ENCODE measurements at regions not wholly inside any gene's neighbourhood (a gene's known extent, or its start where the extent isn't known, plus 50 kb on each side); places are given as distances from the start of the nearest gene placed in this dataset.

DNA sequence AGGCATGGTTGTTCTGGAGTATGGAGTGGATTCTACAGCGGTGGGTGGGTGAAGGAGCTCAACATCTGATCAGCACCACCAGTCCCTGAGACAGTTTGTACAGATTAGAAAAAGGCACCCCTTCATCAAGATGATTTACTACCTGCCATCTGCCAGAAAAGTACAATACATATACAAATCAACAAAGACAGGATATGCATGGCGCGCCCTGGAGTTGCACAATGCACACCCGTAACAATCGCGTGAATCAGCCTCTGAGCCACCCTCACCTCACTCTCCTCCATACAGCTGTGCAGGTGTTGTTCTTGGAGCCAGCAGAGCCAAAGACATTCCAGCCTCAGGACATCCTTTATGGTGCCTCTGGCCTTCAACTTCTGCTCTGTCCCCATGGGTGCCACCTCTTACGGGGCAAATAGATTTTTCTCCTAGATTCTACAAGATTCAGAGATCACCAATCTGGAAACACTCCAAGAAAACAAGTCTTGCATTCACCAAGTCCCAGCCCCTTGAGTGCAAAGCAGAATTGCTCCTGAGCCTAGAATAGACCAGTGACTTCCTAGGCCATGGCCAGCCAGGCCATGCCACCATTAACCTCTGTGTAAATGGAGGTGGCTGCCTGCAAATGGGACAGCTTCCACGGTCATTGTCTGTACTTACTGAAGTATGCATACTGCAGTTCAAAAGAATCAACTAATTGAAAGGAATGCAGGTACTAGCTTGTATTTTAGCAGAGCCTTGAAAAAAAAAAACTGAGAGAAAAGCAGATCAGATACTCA lies 490.9 kb downstream of the SOX6 start:
- H3K4me3 ChIP-seq (ENCODE audit: low read depth, low read length), result no peak overlapping the region
- WGBS (ENCODE audit: insufficient coverage), result 94% methylated on average over 7 of the region's 8 CpGs
- H3K27me3 ChIP-seq (ENCODE audit: control insufficient read depth, insufficient read depth, low read length), result no peaks in the 10 kb centered on the region
- no peak for DNase-seq (ENCODE audit: low read depth in 4 of 6, low spot score in 6 of 6)
- H3K4me1 ChIP-seq (ENCODE audit: control insufficient read depth, insufficient read depth, low read length), result no peaks in the 10 kb centered on the region
- no peak overlapping the region for H3K27ac ChIP-seq (ENCODE audit: low read depth, low read length)
- H3K36me3 ChIP-seq (ENCODE audit: control insufficient read depth, insufficient read depth, low read length), result no peaks in the 10 kb centered on the region
- no peaks in the 10 kb centered on the region for H3K9me3 ChIP-seq (ENCODE audit: control insufficient read depth, insufficient read depth, low read length)

DNA sequence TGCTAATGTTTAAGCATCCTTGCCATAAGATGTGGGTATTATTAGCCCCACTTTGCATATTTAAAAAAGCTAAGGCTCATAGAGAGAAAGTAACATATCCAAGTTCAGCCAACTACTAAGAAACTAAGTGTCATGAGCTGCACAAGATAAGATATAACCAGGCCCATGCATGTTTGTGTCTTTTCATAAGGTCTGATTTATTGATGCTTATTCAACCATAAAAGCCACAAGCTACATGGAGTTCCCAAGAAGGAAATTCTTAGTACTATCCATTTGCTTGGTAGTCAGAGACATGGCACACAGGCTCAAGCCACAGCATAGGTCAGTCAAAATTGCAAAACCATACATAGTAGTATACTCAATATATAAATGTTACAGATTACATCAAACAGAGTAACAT lies 488.5 kb downstream of the SOX6 start:
- Histone ChIP-seq H3K36me3 (ENCODE audit: control insufficient read depth, insufficient read depth, low read length) (no peaks in the 10 kb centered on the region), H3K27ac (ENCODE audit: low read depth, low read length) (no peak overlapping the region), H3K4me1 (ENCODE audit: control insufficient read depth, insufficient read depth, low read length) (peaks cover 11% of the 10 kb centered on the region), H3K4me3 (ENCODE audit: low read depth, low read length) (no peak overlapping the region), H3K27me3 (ENCODE audit: control insufficient read depth, insufficient read depth, low read length) (no peaks in the 10 kb centered on the region), H3K9me3 (ENCODE audit: control insufficient read depth, insufficient read depth, low read length) (no peaks in the 10 kb centered on the region)
- DNase-seq (ENCODE audit: low read depth in 4 of 6, low spot score in 6 of 6), result no peak

DNA sequence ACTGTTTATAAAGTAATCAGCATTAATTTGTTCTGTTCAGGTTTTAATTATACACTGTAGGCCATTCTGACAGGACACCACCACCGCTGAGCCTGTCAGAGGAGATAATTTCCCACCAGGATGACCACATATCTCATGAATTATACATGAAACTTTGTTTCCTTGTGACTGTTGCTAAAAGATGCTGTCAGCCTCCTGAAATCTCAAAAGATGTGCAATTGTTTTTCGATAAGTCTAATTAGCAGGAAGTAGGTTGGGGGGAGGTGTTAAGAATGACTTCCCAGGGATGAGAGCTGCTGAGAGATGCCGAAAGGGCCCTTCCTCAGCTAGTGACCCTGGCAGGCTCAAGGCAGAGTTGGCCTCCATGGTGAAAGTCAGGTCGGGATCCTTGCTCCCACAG lies 485.4 kb downstream of the SOX6 start:
- Histone ChIP-seq H3K9me3 (ENCODE audit: control insufficient read depth, insufficient read depth, low read length) (no peaks in the 10 kb centered on the region), H3K4me1 (ENCODE audit: control insufficient read depth, insufficient read depth, low read length) (peaks cover 11% of the 10 kb centered on the region), H3K27ac (ENCODE audit: low read depth, low read length) (no peak overlapping the region), H3K36me3 (ENCODE audit: control insufficient read depth, insufficient read depth, low read length) (no peaks in the 10 kb centered on the region), H3K4me3 (ENCODE audit: low read depth, low read length) (no peak overlapping the region), H3K27me3 (ENCODE audit: control insufficient read depth, insufficient read depth, low read length) (no peaks in the 10 kb centered on the region)
- 17% methylated on average over 3 of the region's 4 CpGs for WGBS (ENCODE audit: insufficient coverage)
- peak in 1 of 6 donors; percentile 61 for DNase-seq (ENCODE audit: low read depth in 4 of 6, low spot score in 6 of 6)

DNA sequence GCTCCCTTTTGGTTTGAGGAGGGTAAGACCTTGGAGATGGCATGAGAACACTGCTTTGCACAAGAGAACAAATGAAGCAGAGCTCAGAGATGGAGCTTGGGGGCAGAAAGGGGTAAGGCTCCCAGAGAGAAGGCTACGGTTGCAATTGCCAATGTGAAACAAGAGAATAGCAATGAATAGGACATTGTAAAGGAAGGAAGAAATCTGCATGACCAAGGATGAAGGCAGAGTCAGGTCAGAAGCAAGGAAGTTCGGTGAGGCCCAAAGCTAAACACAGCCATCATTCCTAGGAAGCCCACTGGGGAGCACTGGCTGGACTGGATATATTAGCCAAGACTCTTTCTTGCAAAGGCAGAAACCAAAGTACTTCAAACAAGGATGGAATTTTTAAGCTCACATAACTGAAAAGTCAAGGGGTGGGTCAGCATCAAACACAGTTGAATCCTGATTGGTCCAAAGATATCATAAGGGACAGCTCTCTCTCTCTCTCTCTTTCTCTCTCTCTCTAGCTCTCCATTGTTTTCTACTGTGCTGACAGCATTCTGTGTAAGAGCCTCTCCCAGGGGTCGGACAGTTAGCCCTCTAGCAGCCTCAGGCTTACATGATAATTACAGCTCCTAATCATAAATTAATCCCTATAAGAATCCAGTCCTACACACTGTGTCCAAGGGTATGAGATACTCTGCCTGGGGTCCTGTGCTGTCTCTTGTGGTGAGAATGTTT lies 484.3 kb downstream of the SOX6 start:
- DNase-seq (ENCODE audit: low read depth in 4 of 6, low spot score in 6 of 6), result no peak
- no peak overlapping the region for H3K27ac ChIP-seq (ENCODE audit: low read depth, low read length)
- H3K4me1 ChIP-seq (ENCODE audit: control insufficient read depth, insufficient read depth, low read length), result peaks cover 11% of the 10 kb centered on the region
- H3K27me3 ChIP-seq (ENCODE audit: control insufficient read depth, insufficient read depth, low read length), result no peaks in the 10 kb centered on the region
- no peaks in the 10 kb centered on the region for H3K9me3 ChIP-seq (ENCODE audit: control insufficient read depth, insufficient read depth, low read length)
- 46% methylated on average over 2 of the region's 3 CpGs for WGBS (ENCODE audit: insufficient coverage)
- H3K36me3 ChIP-seq (ENCODE audit: control insufficient read depth, insufficient read depth, low read length), result no peaks in the 10 kb centered on the region
- no peak overlapping the region for H3K4me3 ChIP-seq (ENCODE audit: low read depth, low read length)

DNA sequence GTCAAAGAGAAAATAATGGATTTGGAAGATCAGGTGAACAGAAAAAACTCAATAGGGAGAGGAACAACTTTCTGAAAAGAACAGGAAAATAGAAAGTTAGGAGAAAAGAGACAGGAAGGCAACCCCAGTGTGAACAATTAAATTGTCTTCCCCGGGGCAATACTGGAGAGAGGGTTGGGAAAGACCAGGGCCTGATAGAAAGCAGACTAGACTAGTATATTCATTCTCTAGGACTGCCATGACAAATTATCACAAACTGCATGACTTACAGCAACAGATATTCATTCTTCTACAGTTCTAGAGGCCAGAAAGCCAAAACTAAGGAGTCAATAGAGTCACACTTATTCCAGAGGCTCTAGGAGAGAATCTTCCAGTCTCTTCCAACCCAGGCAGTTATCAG lies 482.8 kb downstream of the SOX6 start:
- WGBS (ENCODE audit: insufficient coverage), result no CpG with 5 or more reads among the region's 1 CpG
- Histone ChIP-seq H3K4me3 (ENCODE audit: low read depth, low read length) (no peak overlapping the region), H3K4me1 (ENCODE audit: control insufficient read depth, insufficient read depth, low read length) (peaks cover 11% of the 10 kb centered on the region), H3K36me3 (ENCODE audit: control insufficient read depth, insufficient read depth, low read length) (no peaks in the 10 kb centered on the region), H3K9me3 (ENCODE audit: control insufficient read depth, insufficient read depth, low read length) (peaks cover 3% of the 10 kb centered on the region), H3K27ac (ENCODE audit: low read depth, low read length) (no peak overlapping the region), H3K27me3 (ENCODE audit: control insufficient read depth, insufficient read depth, low read length) (no peaks in the 10 kb centered on the region)
- no peak for DNase-seq (ENCODE audit: low read depth in 4 of 6, low spot score in 6 of 6)

DNA sequence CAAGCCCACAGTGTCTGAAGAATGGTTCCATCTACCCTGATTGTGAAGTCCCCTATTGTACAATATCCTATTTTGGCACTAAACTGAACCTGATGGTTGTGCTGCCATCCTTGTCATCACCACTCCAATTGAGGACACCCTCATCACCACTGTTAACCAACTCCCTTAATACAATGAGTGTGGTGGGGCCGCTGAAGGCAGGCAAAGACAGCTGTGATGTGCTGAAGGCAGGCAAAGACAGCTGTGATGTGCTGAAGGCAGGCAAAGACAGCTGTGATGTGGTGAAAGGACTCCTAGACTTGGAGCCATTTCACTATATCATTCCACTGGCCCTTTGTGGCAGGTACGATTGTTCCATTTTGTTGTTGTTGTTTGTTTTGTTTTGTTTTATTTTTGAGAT lies 481.6 kb downstream of the SOX6 start:
- no peak for DNase-seq (ENCODE audit: low read depth in 4 of 6, low spot score in 6 of 6)
- WGBS (ENCODE audit: insufficient coverage), result no CpG with 5 or more reads among the region's 2 CpGs
- Histone ChIP-seq H3K4me3 (ENCODE audit: low read depth, low read length) (no peak overlapping the region), H3K4me1 (ENCODE audit: control insufficient read depth, insufficient read depth, low read length) (peaks cover 11% of the 10 kb centered on the region), H3K27me3 (ENCODE audit: control insufficient read depth, insufficient read depth, low read length) (no peaks in the 10 kb centered on the region), H3K36me3 (ENCODE audit: control insufficient read depth, insufficient read depth, low read length) (no peaks in the 10 kb centered on the region), H3K9me3 (ENCODE audit: control insufficient read depth, insufficient read depth, low read length) (peaks cover 3% of the 10 kb centered on the region), H3K27ac (ENCODE audit: low read depth, low read length) (no peak overlapping the region)

DNA sequence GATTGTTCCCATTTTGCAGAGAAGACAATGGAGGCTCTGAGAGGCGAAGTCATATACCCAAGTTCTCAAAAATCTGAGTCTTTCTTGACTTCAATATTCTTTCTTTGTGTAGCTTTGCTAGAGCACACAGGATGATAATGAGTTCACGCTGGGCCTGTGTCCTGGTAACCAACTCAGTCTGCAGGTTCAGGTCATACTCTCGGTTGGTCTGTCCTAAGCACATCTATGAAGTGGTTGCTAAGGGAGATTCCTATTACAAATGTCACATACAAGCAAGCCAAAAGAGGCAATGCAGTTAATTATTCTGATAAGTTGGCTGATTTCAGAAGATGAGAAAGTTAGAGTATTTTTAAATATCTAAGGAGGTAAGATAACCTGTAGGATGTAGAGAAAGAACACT lies 481.0 kb downstream of the SOX6 start:
- DNase-seq (ENCODE audit: low read depth in 4 of 6, low spot score in 6 of 6), result no peak
- Histone ChIP-seq H3K4me1 (ENCODE audit: control insufficient read depth, insufficient read depth, low read length) (peaks cover 11% of the 10 kb centered on the region), H3K4me3 (ENCODE audit: low read depth, low read length) (no peak overlapping the region), H3K27me3 (ENCODE audit: control insufficient read depth, insufficient read depth, low read length) (no peaks in the 10 kb centered on the region), H3K36me3 (ENCODE audit: control insufficient read depth, insufficient read depth, low read length) (no peaks in the 10 kb centered on the region), H3K9me3 (ENCODE audit: control insufficient read depth, insufficient read depth, low read length) (peaks cover 3% of the 10 kb centered on the region), H3K27ac (ENCODE audit: low read depth, low read length) (no peak overlapping the region)
- 90% methylated on average over 2 of the region's 3 CpGs for WGBS (ENCODE audit: insufficient coverage)

DNA sequence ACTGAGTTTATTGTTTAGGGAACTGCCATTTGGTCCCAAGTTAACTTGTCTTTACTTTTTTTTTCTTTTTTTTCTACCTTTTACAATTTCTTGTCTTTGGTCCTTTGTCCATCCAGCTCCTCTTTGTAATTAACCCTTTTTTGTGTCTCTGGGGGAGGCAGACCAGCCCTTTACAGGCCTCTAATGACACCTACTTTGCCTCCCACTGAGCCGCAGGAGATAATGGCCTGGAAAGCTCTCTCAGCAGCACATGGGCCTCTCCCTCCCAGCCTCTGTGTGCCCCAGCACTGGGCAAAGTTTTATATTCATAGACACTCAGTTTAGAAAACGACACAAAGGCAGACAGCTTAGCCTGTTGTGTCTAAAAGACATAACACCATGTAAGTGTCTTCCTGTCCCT lies 480.4 kb downstream of the SOX6 start:
- no peak for DNase-seq (ENCODE audit: low read depth in 4 of 6, low spot score in 6 of 6)
- Histone ChIP-seq H3K9me3 (ENCODE audit: control insufficient read depth, insufficient read depth, low read length) (peaks cover 3% of the 10 kb centered on the region), H3K27ac (ENCODE audit: low read depth, low read length) (no peak overlapping the region), H3K36me3 (ENCODE audit: control insufficient read depth, insufficient read depth, low read length) (no peaks in the 10 kb centered on the region), H3K27me3 (ENCODE audit: control insufficient read depth, insufficient read depth, low read length) (no peaks in the 10 kb centered on the region), H3K4me1 (ENCODE audit: control insufficient read depth, insufficient read depth, low read length) (peaks cover 8% of the 10 kb centered on the region), H3K4me3 (ENCODE audit: low read depth, low read length) (no peak overlapping the region)
- 36% methylated on average over 2 of the region's 2 CpGs for WGBS (ENCODE audit: insufficient coverage)

DNA sequence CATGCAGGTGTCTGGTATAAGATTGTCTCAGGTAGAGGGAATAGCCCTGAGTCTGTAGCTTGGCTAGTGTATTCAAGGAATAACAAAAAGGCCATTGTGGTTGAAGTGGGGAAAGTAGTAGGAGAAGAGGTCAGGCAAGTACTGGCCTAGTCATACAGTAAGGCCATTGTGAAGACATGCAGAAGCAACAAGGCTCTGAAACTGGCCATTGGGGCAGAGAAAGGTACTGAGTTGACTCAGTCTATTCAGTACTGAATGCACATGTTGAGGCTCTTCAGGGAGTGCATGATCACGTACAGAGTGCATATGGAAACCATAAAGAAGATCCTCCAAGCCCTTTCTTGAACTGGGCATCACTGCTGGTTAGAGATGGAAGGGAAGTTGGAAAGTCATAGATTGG lies 477.6 kb downstream of the SOX6 start:
- no peak for DNase-seq (ENCODE audit: low read depth in 4 of 6, low spot score in 6 of 6)
- no peak overlapping the region for H3K4me3 ChIP-seq (ENCODE audit: low read depth, low read length)
- H3K4me1 ChIP-seq (ENCODE audit: control insufficient read depth, insufficient read depth, low read length), result peaks cover 6% of the 10 kb centered on the region
- H3K27ac ChIP-seq (ENCODE audit: low read depth, low read length), result no peak overlapping the region
- no peaks in the 10 kb centered on the region for H3K36me3 ChIP-seq (ENCODE audit: control insufficient read depth, insufficient read depth, low read length)
- no peaks in the 10 kb centered on the region for H3K27me3 ChIP-seq (ENCODE audit: control insufficient read depth, insufficient read depth, low read length)
- peaks cover 3% of the 10 kb centered on the region for H3K9me3 ChIP-seq (ENCODE audit: control insufficient read depth, insufficient read depth, low read length)
- WGBS (ENCODE audit: insufficient coverage), result 88% methylated on average over 1 of the region's 1 CpG

DNA sequence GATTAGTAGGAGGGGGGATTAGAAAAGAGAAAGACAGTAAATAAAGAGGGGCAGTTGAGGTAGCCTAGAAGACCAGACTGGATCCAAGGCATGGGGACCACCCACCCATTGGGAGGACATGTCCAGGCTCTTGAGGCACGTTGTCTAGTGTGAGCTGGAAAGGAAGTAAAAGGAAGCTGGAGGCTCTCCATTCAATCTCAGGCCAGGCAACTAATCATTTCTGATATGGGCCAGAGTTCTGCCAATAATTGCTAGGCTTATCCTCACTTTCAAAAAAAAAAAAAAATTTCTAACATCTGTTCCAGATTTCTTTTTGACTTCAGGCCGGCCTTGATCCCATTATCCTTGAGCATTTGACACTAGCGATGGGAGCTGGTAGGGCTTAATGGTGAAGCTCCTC lies 476.1 kb downstream of the SOX6 start:
- Histone ChIP-seq H3K27ac (ENCODE audit: low read depth, low read length) (no peak overlapping the region), H3K27me3 (ENCODE audit: control insufficient read depth, insufficient read depth, low read length) (no peaks in the 10 kb centered on the region), H3K36me3 (ENCODE audit: control insufficient read depth, insufficient read depth, low read length) (no peaks in the 10 kb centered on the region), H3K9me3 (ENCODE audit: control insufficient read depth, insufficient read depth, low read length) (peaks cover 3% of the 10 kb centered on the region), H3K4me1 (ENCODE audit: control insufficient read depth, insufficient read depth, low read length) (peaks cover 17% of the 10 kb centered on the region), H3K4me3 (ENCODE audit: low read depth, low read length) (no peak overlapping the region)
- WGBS (ENCODE audit: insufficient coverage), result 100% methylated on average over 1 of the region's 3 CpGs
- no peak for DNase-seq (ENCODE audit: low read depth in 4 of 6, low spot score in 6 of 6)

Measured in spinal cord (tissue), 9 donors.